GM18511 (cell line): ENCODE measurements at regions not wholly inside any gene's neighbourhood (a gene's known extent, or its start where the extent isn't known, plus 50 kb on each side); places are given as distances from the start of the nearest gene placed in this dataset.

Source experiments
- ATAC-seq: cut with Tn5 transposase; IDR thresholded peaks from one replicate; pipeline ENCODE4 v1.9.1; 2021; ENCODE audit warnings: mild to moderate bottlenecking, moderate library complexity; ENCODE audit not compliant: unreplicated experiment

- ATAC-seq, result no peak
Observed at GRCh38 chr21:35223480-35224156, 174.5 kb upstream of the RUNX1 start.

GRCh38 chr21:35222541-35222941 lies 173.4 kb upstream of the RUNX1 start:
- ATAC-seq, result peak; percentile 65

GRCh38 chr21:35222021-35222420 lies 172.9 kb upstream of the RUNX1 start:
- no peak for ATAC-seq

GRCh38 chr21:35220301-35220700 lies 171.2 kb upstream of the RUNX1 start:
- ATAC-seq, result no peak

- no peak for ATAC-seq
Observed at GRCh38 chr21:35219719-35220118, 170.6 kb upstream of the RUNX1 start.

GRCh38 chr21:35219291-35219690 lies 170.2 kb upstream of the RUNX1 start:
- ATAC-seq, result no peak

- no peak for ATAC-seq
Observed at GRCh38 chr21:35217504-35218060, 168.5 kb upstream of the RUNX1 start.

- no peak for ATAC-seq
Observed at GRCh38 chr21:35216996-35217395, 167.9 kb upstream of the RUNX1 start.

- ATAC-seq, result no peak
Observed at GRCh38 chr21:35215870-35216269, 166.8 kb upstream of the RUNX1 start.

- ATAC-seq, result no peak
Observed at GRCh38 chr21:35212393-35213127, 163.5 kb upstream of the RUNX1 start.

- ATAC-seq, result no peak
Observed at GRCh38 chr21:35211782-35212181, 162.7 kb upstream of the RUNX1 start.

GRCh38 chr21:35210093-35210492 lies 161.0 kb upstream of the RUNX1 start:
- ATAC-seq, result no peak

GRCh38 chr21:35208810-35209517 lies 159.9 kb upstream of the RUNX1 start:
- ATAC-seq, result no peak

- no peak for ATAC-seq
Observed at GRCh38 chr21:35208104-35208503, 159.0 kb upstream of the RUNX1 start.

- no peak for ATAC-seq
Observed at GRCh38 chr21:35207322-35207721, 158.2 kb upstream of the RUNX1 start.

- ATAC-seq, result no peak
Observed at GRCh38 chr21:35206141-35207125, 157.3 kb upstream of the RUNX1 start.

- ATAC-seq, result no peak
Observed at GRCh38 chr21:35204850-35205541, 155.9 kb upstream of the RUNX1 start.

GRCh38 chr21:35204125-35204524 lies 155.0 kb upstream of the RUNX1 start:
- ATAC-seq, result no peak

- no peak for ATAC-seq
Observed at GRCh38 chr21:35203093-35203977, 154.2 kb upstream of the RUNX1 start.
